HG02759 (cell line): ENCODE measurements at regions not wholly inside any gene's neighbourhood (a gene's known extent, or its start where the extent isn't known, plus 50 kb on each side); places are given as distances from the start of the nearest gene placed in this dataset.
"Not testable (repeated sequence)": the region's sequence is repeated elsewhere in the genome, so short reads cannot be mapped to it uniquely, and the experiment has no call there.

Experiments used
- ATAC-seq: cut with Tn5 transposase; IDR thresholded peaks from one replicate; pipeline ENCODE4 v1.9.1; 2021; ENCODE audit warnings: mild to moderate bottlenecking, moderate library complexity; ENCODE audit not compliant: unreplicated experiment

DNA sequence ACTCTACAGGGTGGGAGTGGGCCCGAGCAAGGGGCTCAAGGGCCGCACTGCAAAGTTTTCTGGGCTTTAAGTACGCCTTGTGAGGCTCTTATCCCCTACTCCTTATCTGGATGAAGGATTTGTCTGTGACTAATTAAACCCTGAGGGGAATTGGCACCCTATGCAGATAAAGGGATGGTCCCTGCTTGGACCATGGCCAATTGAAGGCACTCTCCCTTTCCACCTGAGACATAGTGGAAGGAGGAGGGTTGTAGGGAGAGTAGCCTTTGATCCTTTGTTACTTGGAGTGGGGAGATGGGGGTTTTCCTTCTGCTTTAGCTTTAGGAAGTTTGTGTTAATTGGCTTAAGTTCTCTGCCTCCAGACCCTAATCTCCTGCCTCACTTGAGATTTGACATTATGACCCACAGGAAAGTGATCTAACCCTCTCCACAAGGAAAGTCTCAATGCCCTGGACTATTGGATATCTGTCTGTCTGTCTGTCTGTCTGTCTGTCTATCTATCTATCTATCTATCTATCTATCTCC is 1158.8 kb upstream of the SORCS1 start:
- no peak for ATAC-seq

DNA sequence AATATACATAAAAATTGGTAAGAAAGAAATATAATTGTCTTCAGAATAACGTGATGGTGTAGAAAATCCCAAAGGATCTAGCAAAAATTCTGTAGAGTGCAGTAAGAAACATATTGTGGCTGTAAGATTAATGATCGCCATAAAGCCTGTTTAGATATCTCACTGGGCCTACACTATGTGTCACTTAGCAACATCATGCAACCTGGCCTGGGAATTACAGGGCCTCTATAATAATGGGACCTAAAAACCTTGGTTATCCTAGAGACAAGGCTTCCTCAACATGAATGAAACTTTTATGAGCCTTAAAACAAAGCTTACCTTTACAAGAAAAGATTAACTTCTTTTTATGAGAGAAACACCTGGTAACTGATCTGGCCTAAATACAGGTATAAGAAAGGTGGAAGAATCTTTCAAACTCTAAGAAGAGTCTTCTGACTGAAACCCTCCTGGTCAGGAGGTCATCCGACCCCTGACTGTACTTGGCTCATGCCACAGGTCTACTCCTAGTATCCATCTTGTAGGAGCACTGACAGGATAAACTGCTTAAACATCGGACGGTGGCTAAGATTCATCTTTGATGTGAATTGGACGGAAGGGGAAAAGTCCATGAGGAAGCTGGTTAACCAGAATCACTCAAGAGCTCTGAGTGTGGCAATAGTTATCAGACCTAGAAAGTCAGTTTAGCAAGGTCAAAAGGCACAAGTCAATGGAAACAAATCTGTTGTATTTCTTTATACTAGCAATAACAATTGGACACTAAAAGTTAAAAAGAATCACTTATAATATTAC is 1155.1 kb upstream of the SORCS1 start:
- no peak for ATAC-seq

DNA sequence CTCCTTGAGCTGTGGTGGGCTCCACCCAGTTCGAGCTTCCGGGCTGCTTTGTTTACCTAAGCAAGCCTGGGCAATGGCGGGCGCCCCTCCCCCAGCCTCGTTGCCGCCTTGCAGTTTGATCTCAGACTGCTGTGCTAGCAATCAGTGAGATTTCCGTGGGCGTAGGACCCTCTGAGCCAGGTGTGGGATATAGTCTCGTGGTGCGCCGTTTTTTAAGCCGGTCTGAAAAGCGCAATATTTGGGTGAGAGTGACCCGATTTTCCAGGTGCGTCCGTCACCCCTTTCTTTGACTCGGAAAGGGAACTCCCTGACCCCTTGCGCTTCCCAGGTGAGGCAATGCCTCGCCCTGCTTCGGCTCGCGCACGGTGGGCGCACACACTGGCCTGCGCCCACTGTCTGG is 1151.1 kb upstream of the SORCS1 start:
- ATAC-seq, result not testable (repeated sequence)

DNA sequence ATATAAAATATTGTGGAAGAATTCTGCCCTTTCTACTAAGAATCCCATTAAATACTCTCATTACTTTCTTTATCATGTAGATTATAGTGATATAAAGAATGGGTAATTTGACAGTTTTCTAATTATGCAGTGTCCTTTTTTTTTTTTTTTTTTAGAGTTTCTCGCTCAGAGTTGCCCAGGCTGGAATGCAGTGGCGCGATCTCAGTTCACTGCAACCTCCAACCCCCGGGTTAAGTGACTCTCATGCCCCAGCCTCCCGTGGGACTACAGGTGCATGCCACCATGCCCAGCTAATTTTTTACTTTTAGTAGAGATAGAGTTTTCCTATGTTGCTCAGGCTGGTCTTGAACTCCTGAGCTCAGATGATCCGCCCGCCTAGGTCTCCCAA is 1143.4 kb upstream of the SORCS1 start:
- no peak for ATAC-seq

DNA sequence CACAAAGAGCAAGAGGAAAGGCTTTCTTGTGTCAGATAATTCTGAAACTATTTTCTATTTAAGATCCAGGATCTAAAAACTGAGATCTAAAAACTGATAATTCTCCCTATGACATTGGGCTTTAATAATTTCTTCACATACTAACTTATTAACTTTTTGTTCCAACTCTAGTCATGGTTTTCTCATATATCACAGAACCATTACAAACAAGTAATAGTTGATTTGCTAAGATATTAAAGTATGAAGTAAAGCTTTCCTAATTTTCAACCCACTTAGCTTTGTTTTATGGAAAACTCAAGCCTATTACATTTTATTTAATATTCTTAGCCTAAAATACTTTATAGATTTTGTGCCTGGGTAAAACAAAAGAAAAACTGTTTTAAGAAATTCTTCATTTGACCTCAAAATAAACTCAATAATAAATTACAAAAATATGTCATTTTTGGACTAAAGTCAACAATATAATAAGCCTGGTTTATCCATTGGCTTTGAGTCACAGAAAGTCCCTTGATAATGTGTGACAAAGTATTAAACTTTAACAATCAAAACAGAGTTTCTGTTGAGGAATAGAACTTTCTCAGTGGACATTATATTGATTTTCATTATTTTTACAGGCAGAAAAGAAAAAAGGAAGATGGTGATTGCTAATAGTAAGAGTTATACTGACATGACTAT is 1142.9 kb upstream of the SORCS1 start:
- no peak for ATAC-seq

DNA sequence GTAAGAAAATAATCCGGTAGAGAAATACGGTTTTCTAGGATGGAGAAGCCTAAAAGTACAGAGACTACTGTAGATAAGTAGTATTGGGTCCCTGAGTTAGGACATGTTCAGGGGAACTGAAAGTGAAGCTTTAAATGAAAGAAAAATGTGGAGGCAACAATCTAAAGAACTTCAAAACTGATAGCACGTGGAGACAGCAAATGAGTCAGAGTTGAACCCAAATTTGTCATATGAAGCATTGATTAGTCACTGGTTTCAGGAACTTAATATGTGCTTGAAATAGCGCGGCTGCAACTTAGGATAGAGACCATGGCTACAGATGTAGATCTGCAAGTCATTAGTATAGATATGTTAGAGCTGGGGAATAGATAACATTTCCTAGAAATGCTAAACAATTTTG is 1138.6 kb upstream of the SORCS1 start:
- ATAC-seq, result no peak

DNA sequence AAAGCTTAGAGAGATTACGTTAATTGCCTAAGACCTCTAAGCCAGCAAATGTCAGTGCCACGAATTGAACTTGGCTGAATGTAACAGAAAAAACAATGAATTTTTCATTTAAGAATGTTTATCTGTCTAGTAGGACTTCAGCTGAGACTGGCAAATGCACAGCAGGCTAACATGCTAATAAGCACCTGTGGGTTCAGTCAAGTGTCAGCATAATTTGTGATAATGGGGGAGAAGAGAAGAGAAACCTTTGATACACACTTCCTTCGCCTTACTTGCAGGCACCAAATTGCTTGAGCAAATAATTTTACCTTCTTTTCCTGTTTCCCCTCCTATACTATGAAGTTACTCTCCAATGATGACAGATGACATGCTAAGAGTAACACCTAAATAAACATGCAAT is 1136.5 kb upstream of the SORCS1 start:
- no peak for ATAC-seq

DNA sequence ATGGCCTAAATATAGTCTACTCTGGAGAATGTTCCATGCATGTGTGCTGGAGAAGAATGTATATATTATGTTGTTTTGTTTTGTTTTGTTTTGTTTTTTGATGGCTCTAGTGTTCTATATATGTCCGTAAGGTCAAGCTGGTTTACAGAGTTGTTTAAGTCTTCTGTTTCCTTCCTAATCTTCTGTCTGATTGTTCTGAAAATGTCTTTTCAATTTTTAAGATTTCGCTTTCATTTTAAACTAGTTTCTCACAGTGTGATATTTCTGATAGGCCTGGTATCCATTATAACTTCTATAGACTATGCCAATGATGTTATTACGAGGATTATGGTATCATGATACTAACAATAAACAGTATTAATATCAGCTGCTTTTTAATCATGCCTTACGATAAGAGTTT is 1126.3 kb upstream of the SORCS1 start:
- ATAC-seq, result no peak

DNA sequence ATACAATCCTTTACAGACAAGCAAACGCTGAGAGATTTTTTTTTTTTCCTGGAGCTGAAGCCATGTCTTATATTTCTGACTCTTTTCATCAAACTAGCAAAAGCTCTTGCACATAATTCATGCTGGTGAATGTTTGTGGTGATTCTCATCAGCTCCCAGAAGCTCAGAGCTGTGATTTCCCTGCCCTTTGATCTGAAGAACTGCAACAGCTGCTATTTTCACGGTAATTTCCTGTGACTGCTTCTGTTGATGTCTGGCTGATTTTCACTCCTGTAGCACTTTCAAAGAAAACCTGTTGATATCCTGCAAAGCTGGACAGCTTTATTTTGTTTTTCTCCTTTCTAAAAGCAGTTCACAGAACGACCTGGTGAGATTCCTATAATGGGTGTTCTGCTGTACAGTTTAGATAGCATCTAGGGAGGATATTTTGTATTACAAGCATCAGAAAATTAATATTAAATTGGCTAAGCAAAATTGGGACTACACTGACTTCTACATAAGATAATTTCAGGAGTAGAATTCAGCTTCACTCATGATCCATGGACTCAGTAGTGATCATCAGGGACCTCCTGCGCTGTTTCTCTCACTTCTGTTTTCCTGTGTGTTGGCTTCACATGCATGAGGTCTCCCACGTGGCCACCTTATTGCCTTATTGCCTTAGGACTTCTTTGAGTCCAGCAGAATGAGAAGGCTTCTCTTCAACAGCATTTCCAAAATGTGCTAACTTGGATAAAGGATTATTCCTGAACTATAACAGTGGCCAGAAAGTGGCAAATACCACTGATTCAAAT is 1111.6 kb upstream of the SORCS1 start:
- no peak for ATAC-seq

DNA sequence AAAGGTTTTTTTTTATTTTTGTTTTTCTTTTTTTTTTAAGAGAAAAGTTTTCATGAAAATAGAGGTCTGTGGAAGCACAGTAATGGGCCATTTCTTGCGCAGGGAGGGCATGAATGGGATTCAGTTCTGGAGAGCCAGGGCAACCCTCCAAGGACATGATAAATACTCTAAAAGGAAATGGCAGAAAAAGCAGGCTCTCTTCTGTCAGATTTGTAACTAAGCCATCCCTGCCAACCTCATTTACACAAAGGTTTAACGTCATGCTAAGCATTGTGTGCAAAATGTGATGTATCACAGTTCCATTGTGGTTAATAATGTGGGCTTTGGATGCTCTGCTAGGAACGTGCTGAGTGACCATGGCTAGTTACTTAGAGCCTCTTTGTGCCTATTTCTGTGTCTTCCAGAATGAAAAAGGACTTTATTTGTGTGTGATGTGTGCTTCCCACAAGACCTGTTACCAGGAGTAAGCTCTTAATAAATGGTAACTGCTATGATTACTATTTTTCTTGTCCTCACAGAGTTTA is 1095.9 kb upstream of the SORCS1 start:
- no peak for ATAC-seq

DNA sequence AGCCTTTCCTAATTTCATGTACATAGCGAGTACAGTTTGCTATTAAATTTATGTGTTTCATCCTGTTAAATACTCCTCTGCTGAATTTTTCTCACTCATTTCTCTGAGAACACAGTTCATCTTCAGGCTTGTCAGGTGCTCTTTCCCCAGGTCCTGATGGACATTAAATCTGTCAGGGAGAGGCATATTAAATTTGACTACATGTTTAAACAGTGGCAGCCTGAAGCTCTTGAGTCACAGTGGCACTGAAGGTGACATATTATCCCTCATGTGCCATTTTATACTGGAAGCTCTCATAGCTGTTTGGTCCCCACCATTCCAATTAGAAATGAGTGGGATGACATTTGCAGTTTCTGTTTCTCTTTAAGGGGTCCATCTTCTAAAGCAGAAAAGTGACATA is 1089.6 kb upstream of the SORCS1 start:
- no peak for ATAC-seq

DNA sequence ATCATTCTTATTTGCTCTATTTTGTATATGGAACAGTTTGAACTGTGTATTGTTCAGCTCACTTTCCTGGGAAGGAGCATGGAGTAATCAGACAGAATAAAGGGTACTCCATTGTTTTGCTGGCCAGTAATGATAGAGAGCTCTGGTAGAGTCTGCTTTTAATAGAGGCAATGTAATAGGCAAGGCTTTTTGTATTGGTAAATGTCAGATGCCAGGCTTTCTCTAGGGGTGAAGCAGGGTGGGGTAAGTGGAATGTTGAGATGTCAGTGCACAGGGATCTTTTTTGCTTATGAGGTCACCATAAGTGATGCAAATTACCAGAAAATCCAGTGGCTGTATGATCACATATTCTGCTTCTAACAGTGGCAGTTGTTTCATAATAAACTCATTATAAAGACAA is 1088.3 kb upstream of the SORCS1 start:
- no peak for ATAC-seq

DNA sequence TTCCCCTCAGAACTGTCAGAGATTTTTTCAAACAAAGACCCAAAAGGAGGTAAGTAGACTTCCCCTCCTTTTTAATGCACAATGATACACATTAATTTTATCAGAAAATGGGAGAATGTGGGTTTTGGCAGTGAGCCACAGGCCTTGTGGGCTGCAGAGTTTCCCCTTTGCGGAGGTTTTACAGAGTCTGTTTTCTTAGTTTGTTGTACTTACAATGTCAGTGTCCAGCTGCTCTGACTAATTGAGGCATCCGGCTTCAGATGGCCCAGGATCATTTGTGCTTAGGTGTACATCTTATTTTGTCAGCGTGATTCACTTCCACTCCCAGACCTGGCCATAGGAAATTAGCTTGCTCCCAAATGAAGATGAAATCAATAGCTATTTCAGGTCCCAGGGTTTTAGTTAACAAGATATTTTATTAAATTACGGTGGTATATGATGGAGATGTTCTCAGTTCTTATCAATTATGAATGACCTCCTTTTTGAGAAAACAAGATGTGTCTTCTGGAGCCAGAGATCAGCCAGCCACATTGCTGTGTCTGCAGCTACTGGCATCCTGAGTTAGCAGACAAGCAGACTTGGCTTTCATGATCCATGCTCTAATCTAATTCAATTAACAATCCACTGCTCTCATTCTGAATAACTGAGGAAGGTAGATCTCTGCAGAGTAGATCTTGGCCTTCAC is 1086.6 kb upstream of the SORCS1 start:
- no peak for ATAC-seq

DNA sequence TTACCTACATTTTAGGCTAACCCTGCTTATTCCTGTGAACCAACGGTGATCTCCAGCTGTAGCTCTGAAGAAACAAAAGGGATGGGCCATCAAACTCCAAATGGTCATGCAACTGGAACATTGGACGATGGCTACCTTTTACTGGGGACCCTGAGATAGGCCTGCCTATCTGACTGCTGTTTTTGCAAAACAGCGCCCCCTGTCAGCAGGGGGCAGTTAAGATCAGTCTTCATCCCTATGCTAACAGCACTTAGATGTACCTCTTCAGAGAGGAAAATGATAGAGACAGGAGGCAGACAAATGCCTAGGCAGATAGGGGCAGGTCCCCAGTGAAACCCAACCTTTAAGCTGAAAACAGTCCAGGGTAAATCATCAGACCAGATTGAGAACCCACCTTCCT is 1085.4 kb upstream of the SORCS1 start:
- ATAC-seq, result no peak

DNA sequence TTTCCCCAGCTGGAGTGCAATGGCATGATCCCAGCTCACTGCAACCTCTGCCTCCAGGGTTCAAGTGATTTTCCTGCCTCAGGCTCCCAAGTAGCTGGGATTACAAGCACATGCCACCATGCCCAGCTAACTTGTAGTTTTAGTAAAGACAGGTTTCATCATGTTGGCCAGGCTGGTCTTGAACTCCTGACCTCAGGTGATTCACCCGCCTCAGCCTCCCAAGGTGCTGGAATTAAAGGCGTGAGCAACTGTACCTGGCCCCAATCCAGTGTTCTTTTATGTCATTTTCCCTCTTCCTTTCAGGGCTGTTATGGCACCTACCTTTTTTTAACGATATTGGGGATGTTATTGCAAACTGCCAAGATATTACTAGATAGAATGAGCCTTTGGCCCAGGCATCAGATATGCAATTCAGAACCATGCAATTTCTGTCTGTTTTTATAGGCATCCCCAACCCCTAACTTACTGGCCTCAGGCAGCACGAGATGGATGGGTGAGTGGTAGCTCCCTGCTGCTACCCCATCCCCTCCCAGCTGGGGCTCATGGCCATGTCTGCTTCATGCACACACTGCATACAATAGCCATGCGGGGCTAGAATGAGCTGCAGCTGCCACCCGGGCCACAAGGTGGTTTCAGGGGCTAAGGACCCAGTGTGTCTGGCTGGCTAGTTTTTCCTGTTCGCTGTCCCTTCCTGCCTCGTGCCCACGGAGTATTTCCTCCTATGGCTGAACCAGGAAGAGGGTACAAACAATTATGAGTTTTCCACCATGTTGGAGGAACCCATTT is 1080.1 kb upstream of the SORCS1 start:
- no peak for ATAC-seq

DNA sequence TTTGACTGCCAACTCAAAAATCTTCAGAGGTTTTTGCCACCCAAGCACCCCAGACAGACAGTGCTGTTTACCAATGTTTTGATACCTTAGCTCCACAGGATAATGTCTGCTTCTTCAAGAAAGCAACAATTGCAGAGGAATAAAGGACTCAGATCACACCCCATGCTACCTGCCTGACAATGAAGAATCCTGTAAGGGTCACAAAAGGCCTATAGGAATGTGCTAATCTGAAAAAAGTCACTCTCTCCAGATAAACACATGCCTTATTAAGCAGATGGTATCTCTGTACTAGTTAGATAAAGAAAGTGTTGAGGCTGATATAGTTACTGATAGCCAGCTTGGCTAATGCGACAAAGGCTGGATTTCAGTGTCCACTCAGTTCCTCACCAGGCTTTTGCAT is 1076.7 kb upstream of the SORCS1 start:
- no peak for ATAC-seq

DNA sequence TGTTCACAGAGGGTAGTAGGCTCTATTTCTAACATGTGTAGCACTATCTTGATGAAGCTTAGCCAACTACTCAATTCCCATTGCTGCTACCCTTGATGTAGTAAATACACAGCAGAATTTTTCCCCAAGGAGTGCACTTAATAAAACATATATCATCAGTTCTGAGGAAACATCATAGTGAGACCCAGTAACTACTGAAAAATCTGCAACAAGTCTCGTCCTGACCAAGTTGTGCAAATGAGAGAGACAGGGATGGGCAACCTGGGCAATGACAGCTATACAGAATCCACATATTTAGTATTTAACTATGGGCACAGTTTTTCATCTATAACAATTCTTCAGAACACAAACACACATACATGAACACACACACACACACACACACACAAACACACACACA is 1073.8 kb upstream of the SORCS1 start:
- ATAC-seq, result no peak

DNA sequence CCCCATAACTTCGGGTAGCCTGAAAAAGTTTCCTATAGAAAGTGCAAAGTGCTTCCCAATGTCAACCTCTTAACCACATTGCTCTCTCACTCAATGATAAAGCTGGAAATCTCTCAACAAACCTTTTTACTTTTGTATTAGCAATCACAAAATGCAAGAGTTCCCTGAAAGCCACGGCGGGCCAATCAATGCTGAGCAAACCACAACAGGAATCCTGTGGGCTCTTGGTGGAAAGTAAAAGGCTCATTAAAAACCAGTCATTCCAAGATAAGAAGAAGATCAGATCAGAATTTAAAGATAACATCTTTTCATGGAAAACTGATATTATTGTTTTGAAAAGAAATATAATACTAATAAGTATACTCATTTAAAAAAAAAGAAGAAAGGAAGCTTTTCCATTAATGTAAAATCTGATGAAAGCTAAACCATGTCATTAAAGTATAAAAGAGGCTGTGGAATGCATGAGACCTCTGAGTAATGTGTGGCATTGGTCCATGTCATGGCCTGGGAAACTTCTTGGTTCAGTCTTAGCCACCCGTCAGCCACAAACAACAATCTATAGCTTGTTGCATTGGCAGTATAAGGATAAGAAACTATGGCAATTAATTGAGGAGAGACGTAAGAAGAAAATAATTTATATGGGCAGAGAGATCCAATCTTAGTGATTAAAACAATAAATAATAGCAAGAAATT is 1066.1 kb upstream of the SORCS1 start:
- no peak for ATAC-seq

DNA sequence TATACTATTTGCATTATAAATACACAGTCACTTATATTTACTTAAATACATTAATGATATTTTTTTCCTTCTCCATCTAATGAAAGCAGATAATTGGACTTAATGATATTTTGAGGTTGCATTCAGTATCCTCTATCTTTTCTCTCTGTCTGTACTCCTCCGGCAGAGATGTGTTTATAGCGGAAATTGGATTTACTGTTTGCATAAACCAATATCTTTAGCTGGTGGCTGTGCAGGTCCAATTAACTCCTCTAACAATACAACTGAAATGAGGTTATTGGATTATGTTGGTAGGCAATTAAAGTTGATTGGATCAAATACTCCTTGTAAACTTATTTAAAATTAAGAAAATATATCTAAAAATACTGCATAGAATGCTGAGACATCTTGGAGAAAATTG is 1044.2 kb upstream of the SORCS1 start:
- ATAC-seq, result no peak
